CD14-positive monocyte (primary cell): ENCODE measurements at regions not wholly inside any gene's neighbourhood (a gene's known extent, or its start where the extent isn't known, plus 50 kb on each side); places are given as distances from the start of the nearest gene placed in this dataset.

Experiments
- DNase-seq, 3 donors: peaks; one replicate each; pipeline ENCODE4 v3.0.0-alpha.2; 2011 to 2022
- H2AFZ ChIP-seq: 2 replicates; pipeline ENCODE4 v1.6.0; 2012; ENCODE audit warnings: mild to moderate bottlenecking, low read depth, low read length, inconsistent platforms; ENCODE audit not compliant: insufficient read depth, poor library complexity, severe bottlenecking
- H3K27ac ChIP-seq, 2 donors: 1 replicate in 1 of 2; 2 replicates in 1 of 2; pipeline ENCODE4 v1.5.1; 2012 to 2013; ENCODE audit warnings: low read length in 2 of 2, control low read depth in 1 of 2, inconsistent platforms in 1 of 2, low read depth in 1 of 2, mild to moderate bottlenecking in 1 of 2
- H3K27me3 ChIP-seq, 2 donors: one replicate each; pipeline versions ENCODE4 v1.6.0 to v1.6.1; 2011 to 2013; ENCODE audit warnings: low read length in 2 of 2; ENCODE audit not compliant: control insufficient read depth in 2 of 2, insufficient read depth in 2 of 2
- H3K36me3 ChIP-seq, 2 donors: replicated peaks in 1 of 2; 1 replicate in 1 of 2; 2 replicates in 1 of 2; pipeline versions ENCODE4 v1.5.1 to v1.6.1; 2012 to 2013; ENCODE audit warnings: low read length in 2 of 2, control low read depth in 1 of 2, inconsistent platforms in 1 of 2, mild to moderate bottlenecking in 1 of 2; ENCODE audit not compliant: insufficient read depth in 2 of 2, control insufficient read depth in 1 of 2
- H3K4me1 ChIP-seq, 2 donors: 1 replicate in 1 of 2; 2 replicates in 1 of 2; pipeline versions ENCODE4 v1.5.1 to v1.6.1; 2012 to 2013; ENCODE audit warnings: low read length in 2 of 2, control low read depth in 1 of 2, inconsistent platforms in 1 of 2, mild to moderate bottlenecking in 1 of 2, moderate library complexity in 1 of 2; ENCODE audit not compliant: insufficient read depth in 2 of 2, control insufficient read depth in 1 of 2
- H3K4me2 ChIP-seq: replicated peaks from 2 replicates; pipeline ENCODE3; 2012; ENCODE audit warnings: low read length, moderate library complexity, mild to moderate bottlenecking; ENCODE audit not compliant: poor library complexity, severe bottlenecking; ENCODE audit errors: extremely low read depth
- H3K4me3 ChIP-seq, 3 experiments: fragments of 200-600 bp in 1 of 3; sonication (generic) in 1 of 3; replicated peaks in 1 of 3; 1 replicate in 2 of 3; 2 replicates in 1 of 3; pipeline ENCODE4 v1.5.1; 2011 to 2013; ENCODE audit warnings: low read length in 3 of 3, mild to moderate bottlenecking in 3 of 3, control low read depth in 2 of 3, low read depth in 2 of 3, inconsistent platforms in 1 of 3, moderate library complexity in 1 of 3
- H3K79me2 ChIP-seq: 2 replicates; pipeline ENCODE4 v1.6.0; 2012; ENCODE audit warnings: mild to moderate bottlenecking, control low read depth, inconsistent platforms, low read length, moderate library complexity; ENCODE audit not compliant: insufficient read depth
- H3K9ac ChIP-seq: 2 replicates; pipeline ENCODE4 v1.6.0; 2017; ENCODE audit warnings: low read length, mild to moderate bottlenecking; ENCODE audit not compliant: insufficient read depth, poor library complexity, severe bottlenecking
- H3K9me3 ChIP-seq, 2 donors: replicated peaks in 1 of 2; 1 replicate in 1 of 2; 2 replicates in 1 of 2; pipeline versions ENCODE4 v1.5.1 to v1.6.1; 2012 to 2013; ENCODE audit warnings: low read length in 2 of 2, control low read depth in 1 of 2; ENCODE audit not compliant: control insufficient read depth in 1 of 2, insufficient read depth in 1 of 2
- H4K20me1 ChIP-seq: 2 replicates; pipeline ENCODE4 v1.6.0; 2012; ENCODE audit warnings: mild to moderate bottlenecking, low read length, control low read depth, moderate library complexity; ENCODE audit not compliant: insufficient read depth
- H3K27ac Mint-ChIP-seq, 7 donors: one replicate each; pipeline ENCODE4 v1.8.0; 2020; ENCODE audit warnings: mild to moderate bottlenecking in 7 of 7, mixed read lengths in 7 of 7, moderate library complexity in 6 of 7, inconsistent platforms in 2 of 7
- H3K27me3 Mint-ChIP-seq, 3 donors: one replicate each; pipeline ENCODE4 v1.8.0; 2021 to 2022; ENCODE audit warnings: low read depth in 3 of 3, mild to moderate bottlenecking in 3 of 3, mixed read lengths in 3 of 3, moderate library complexity in 3 of 3, inconsistent platforms in 1 of 3
- H3K36me3 Mint-ChIP-seq, 2 donors: one replicate each; pipeline ENCODE4 v1.8.0; 2020; ENCODE audit warnings: mixed read lengths in 2 of 2, inconsistent platforms in 1 of 2, mild to moderate bottlenecking in 1 of 2
- H3K4me1 Mint-ChIP-seq: one replicate; pipeline ENCODE4 v1.8.0; 2020; ENCODE audit warnings: mild to moderate bottlenecking, mixed read lengths
- H3K4me3 Mint-ChIP-seq, 2 donors: one replicate each; pipeline ENCODE4 v1.8.0; 2020; ENCODE audit warnings: mild to moderate bottlenecking in 2 of 2, mixed read lengths in 2 of 2, moderate library complexity in 1 of 2
- H3K9me3 Mint-ChIP-seq, 7 donors: one replicate each; pipeline ENCODE4 v1.8.0; 2020 to 2022; ENCODE audit warnings: mixed read lengths in 7 of 7, mild to moderate bottlenecking in 6 of 7, moderate library complexity in 6 of 7, inconsistent platforms in 2 of 7
- CTCF ChIP-seq: fragments of 200-600 bp; IDR thresholded peaks from one replicate; pipeline ENCODE4 v1.8.0; 2022; ENCODE audit warnings: antibody characterized with exemption, mild to moderate bottlenecking
- WGBS: methylation state at CpG from one replicate; pipeline ENCODE4 v1.1.5; 2013; ENCODE audit warnings: missing lambda C conversion rate; ENCODE audit not compliant: insufficient coverage; 5-methylcytosine and 5-hydroxymethylcytosine counted together
- intact Hi-C, 2 donors: fragments of 100-400 bp; cut with micrococcal nuclease; formaldehyde crosslinking; loops; one replicate each; pipeline versions ENCODE4 v1.15.0 to v1.15.1; 2023

DNA sequence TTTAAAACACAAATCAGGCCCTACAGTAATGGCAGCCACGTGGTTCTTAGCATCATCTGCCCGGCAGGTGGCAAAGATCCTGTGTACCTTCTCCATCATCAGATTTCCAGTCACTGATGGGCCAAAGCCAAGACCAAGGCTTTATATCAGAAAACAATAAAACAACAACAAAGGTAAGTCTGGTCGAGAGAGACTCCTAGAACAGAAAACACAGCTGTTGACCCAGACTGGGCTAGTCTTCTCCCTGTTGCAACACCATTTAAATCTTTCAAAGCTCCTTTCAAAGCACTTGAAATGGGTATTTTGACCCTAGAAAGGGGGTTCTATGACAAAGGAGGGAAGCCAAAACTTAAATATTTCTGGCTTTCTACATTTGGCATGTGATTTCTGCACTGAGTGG lies 285.6 kb downstream of the IPMK start:
- intact Hi-C loops = no loop called here
- Histone ChIP-seq H3K4me2 (no peak overlapping the region), H3K27ac (no peak overlapping the region), H3K27me3 (no peaks in the 10 kb centered on the region), H3K9me3 (no peaks in the 10 kb centered on the region), H3K36me3 (no peaks in the 10 kb centered on the region), H3K4me1 (no peaks in the 10 kb centered on the region), H3K79me2 (no peaks in the 10 kb centered on the region), H3K9ac (no peak overlapping the region), H3K4me3 (no peak overlapping the region), H4K20me1 (no peaks in the 10 kb centered on the region), H2AFZ (no peak overlapping the region)
- Mint-ChIP-seq H3K36me3 (no peaks in the 10 kb centered on the region), H3K9me3 (peaks cover 0 to 6% (median 2%) of the 10 kb centered on the region in 7 donors), H3K4me3 (no peak overlapping the region), H3K27me3 (peaks cover 0 to 3% (median 2%) of the 10 kb centered on the region in 3 donors), H3K4me1 (no peaks in the 10 kb centered on the region), H3K27ac (no peak overlapping the region)
- WGBS = 51% methylated on average over 2 of the region's 3 CpGs
- DNase-seq = no peak
- no peak for TF ChIP-seq CTCF

DNA sequence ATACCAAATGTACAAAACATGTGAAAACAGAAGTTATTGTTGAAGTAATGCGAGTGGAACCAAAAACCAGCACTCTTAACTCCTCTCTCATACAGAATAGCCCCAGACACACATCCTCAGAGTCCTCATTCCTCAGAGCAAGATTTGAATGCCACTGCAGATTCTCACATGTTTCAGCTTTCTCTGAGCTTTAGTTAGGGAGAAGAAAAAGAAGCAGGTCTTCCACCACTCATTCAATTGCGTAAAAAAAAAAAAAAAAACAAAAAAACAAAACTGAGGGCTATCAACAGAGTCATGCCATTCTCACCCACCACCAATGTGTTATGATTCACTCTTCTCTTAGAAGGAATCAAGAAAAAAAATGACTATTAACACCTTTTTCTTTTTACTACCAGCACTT lies 287.7 kb downstream of the IPMK start:
- no peak overlapping the region for H3K4me2 ChIP-seq
- H3K27me3 ChIP-seq = no peaks in the 10 kb centered on the region
- no peak overlapping the region for H2AFZ ChIP-seq
- no peak overlapping the region for H3K27ac ChIP-seq
- Mint-ChIP-seq H3K9me3 (peaks cover 0 to 7% (median 3%) of the 10 kb centered on the region in 7 donors), H3K27me3 (peaks cover 0 to 2% (median 0%) of the 10 kb centered on the region in 3 donors), H3K4me3 (no peak overlapping the region), H3K27ac (no peak overlapping the region), H3K4me1 (no peaks in the 10 kb centered on the region), H3K36me3 (no peaks in the 10 kb centered on the region)
- no peaks in the 10 kb centered on the region for H4K20me1 ChIP-seq
- DNase-seq = no peak
- H3K79me2 ChIP-seq = no peaks in the 10 kb centered on the region
- no peaks in the 10 kb centered on the region for H3K4me1 ChIP-seq
- no peak for TF ChIP-seq CTCF
- no peaks in the 10 kb centered on the region for H3K36me3 ChIP-seq
- WGBS = no CpG with 5 or more reads among the region's 2 CpGs
- intact Hi-C loops = no loop called here
- no peak overlapping the region for H3K9ac ChIP-seq
- no peaks in the 10 kb centered on the region for H3K9me3 ChIP-seq
- no peak overlapping the region for H3K4me3 ChIP-seq
